Neural cell (in vitro differentiated cells): ENCODE measurements at regions not wholly inside any gene's neighbourhood (a gene's known extent, or its start where the extent isn't known, plus 50 kb on each side); places are given as distances from the start of the nearest gene placed in this dataset.

Experiments
- CTCF ChIP-seq: fragments of 450-650 bp; IDR thresholded peaks from 2 replicates; pipeline ENCODE4 v1.5.1; 2014; ENCODE audit warnings: antibody characterized with exemption, mild to moderate bottlenecking, moderate library complexity; ENCODE audit not compliant: poor library complexity, severe bottlenecking
- EP300 ChIP-seq: fragments of 450-650 bp; conservative IDR thresholded peaks from 2 replicates; pipeline ENCODE4 v1.6.1; 2014; ENCODE audit warnings: antibody characterized with exemption, mild to moderate bottlenecking, moderate library complexity; ENCODE audit not compliant: poor library complexity, severe bottlenecking
- EZH2 ChIP-seq: fragments of 200-600, 300-800 bp; shearing (Covaris generic), sonication (generic); IDR thresholded peaks from 2 replicates; pipeline ENCODE4 v1.6.1; 2014; ENCODE audit warnings: antibody characterized with exemption, low read length, borderline replicate concordance, mild to moderate bottlenecking; ENCODE audit not compliant: insufficient read depth, poor library complexity, severe bottlenecking
- MXI1 ChIP-seq: fragments of 450-650 bp; conservative IDR thresholded peaks from 2 replicates; pipeline ENCODE4 v1.6.1; 2014; ENCODE audit warnings: antibody characterized with exemption, mild to moderate bottlenecking; ENCODE audit not compliant: poor library complexity, severe bottlenecking
- TAF1 ChIP-seq: IDR thresholded peaks from 2 replicates; pipeline ENCODE4 v1.6.1; 2012; ENCODE audit warnings: low read depth

- no peak for TF ChIP-seq MXI1
- no peak for TF ChIP-seq TAF1
- no peak for TF ChIP-seq EZH2
- TF ChIP-seq CTCF, result no peak
- no peak for TF ChIP-seq EP300
These were observed 193.9 kb upstream of the SUCLG2 start for GRCh38 chr3:67848299-67848698.
